ENCODE measurements at regions not wholly inside any gene's neighbourhood (a gene's known extent, or its start where the extent isn't known, plus 50 kb on each side); places are given as distances from the start of the nearest gene placed in this dataset.

- no peak overlapping the region for H4K8ac ChIP-seq (ENCODE audit: low read depth, low read length)
- no peak overlapping the region for H3K4ac ChIP-seq (ENCODE audit: low read depth, low read length)
- H3K4me1 ChIP-seq (ENCODE audit: control insufficient read depth, low read depth, low read length), result peaks cover 4% of the 10 kb centered on the region
- no peaks in the 10 kb centered on the region for H3K36me3 ChIP-seq (ENCODE audit: control insufficient read depth, insufficient read depth, low read length)
- no peaks in the 10 kb centered on the region for H3K27me3 ChIP-seq (ENCODE audit: insufficient read depth, low read length, poor library complexity)
- H2BK15ac ChIP-seq (replicated peaks; ENCODE audit: low read depth), result no peak overlapping the region
- no peaks in the 10 kb centered on the region for H3K79me1 ChIP-seq (ENCODE audit: low read length)
- H3K79me2 ChIP-seq (ENCODE audit: control insufficient read depth, insufficient read depth, low read length), result no peaks in the 10 kb centered on the region
- H3K27ac ChIP-seq (ENCODE audit: low read depth, low read length), result no peak overlapping the region
- H2BK5ac ChIP-seq (ENCODE audit: low read length), result no peak overlapping the region
- WGBS (ENCODE audit: extremely low coverage, insufficient coverage, low lambda C conversion rate), result no CpG with 5 or more reads among the region's 13 CpGs
- no peak overlapping the region for H3K9ac ChIP-seq (ENCODE audit: low read length)
- no peak overlapping the region for H3K23ac ChIP-seq (ENCODE audit: low read length)
- H2BK120ac ChIP-seq (ENCODE audit: low read depth, low read length), result no peak overlapping the region
- no peak for DNase-seq
- H2AK5ac ChIP-seq (ENCODE audit: low read length), result no peak overlapping the region
- H3K4me2 ChIP-seq (ENCODE audit: low read length), result no peak overlapping the region
- no peak overlapping the region for H3K56ac ChIP-seq (ENCODE audit: low read length)
- no peak overlapping the region for H3K4me3 ChIP-seq (ENCODE audit: low read length)
- no peak overlapping the region for H3K18ac ChIP-seq (ENCODE audit: low read length)
- H4K5ac ChIP-seq (ENCODE audit: low read length), result no peak overlapping the region
These were observed 268.4 kb downstream of the ACTR3B start for GRCh38 chr7:153027904-153028303.

- H2BK5ac ChIP-seq (ENCODE audit: low read length), result no peak overlapping the region
- no peaks in the 10 kb centered on the region for H3K27me3 ChIP-seq (ENCODE audit: insufficient read depth, low read length, poor library complexity)
- no peak overlapping the region for H3K4ac ChIP-seq (ENCODE audit: low read depth, low read length)
- H4K8ac ChIP-seq (ENCODE audit: low read depth, low read length), result no peak overlapping the region
- H3K4me1 ChIP-seq (ENCODE audit: control insufficient read depth, low read depth, low read length), result no peaks in the 10 kb centered on the region
- peak; percentile 16 for DNase-seq
- H2AK5ac ChIP-seq (ENCODE audit: low read length), result no peak overlapping the region
- no peak overlapping the region for H3K23ac ChIP-seq (ENCODE audit: low read length)
- no peak overlapping the region for H3K4me2 ChIP-seq (ENCODE audit: low read length)
- no peak overlapping the region for H3K9ac ChIP-seq (ENCODE audit: low read length)
- no peak overlapping the region for H3K27ac ChIP-seq (ENCODE audit: low read depth, low read length)
- no peak overlapping the region for H4K5ac ChIP-seq (ENCODE audit: low read length)
- no peaks in the 10 kb centered on the region for H3K79me2 ChIP-seq (ENCODE audit: control insufficient read depth, insufficient read depth, low read length)
- no peak overlapping the region for H2BK120ac ChIP-seq (ENCODE audit: low read depth, low read length)
- no peak overlapping the region for H3K18ac ChIP-seq (ENCODE audit: low read length)
- H3K79me1 ChIP-seq (ENCODE audit: low read length), result no peaks in the 10 kb centered on the region
- no peak overlapping the region for H3K4me3 ChIP-seq (ENCODE audit: low read length)
- no CpG with 5 or more reads among the region's 5 CpGs for WGBS (ENCODE audit: extremely low coverage, insufficient coverage, low lambda C conversion rate)
- H3K56ac ChIP-seq (ENCODE audit: low read length), result no peak overlapping the region
- H2BK15ac ChIP-seq (replicated peaks; ENCODE audit: low read depth), result no peak overlapping the region
- H3K36me3 ChIP-seq (ENCODE audit: control insufficient read depth, insufficient read depth, low read length), result no peaks in the 10 kb centered on the region
These were observed 271.4 kb downstream of the ACTR3B start for GRCh38 chr7:153030976-153031375.

GRCh38 chr7:153034791-153035190 is 275.2 kb downstream of the ACTR3B start:
- Histone ChIP-seq H3K27me3 (ENCODE audit: insufficient read depth, low read length, poor library complexity) (no peaks in the 10 kb centered on the region), H4K5ac (ENCODE audit: low read length) (no peak overlapping the region), H3K4ac (ENCODE audit: low read depth, low read length) (no peak overlapping the region), H3K4me3 (ENCODE audit: low read length) (no peak overlapping the region), H2BK5ac (ENCODE audit: low read length) (no peak overlapping the region), H3K79me2 (ENCODE audit: control insufficient read depth, insufficient read depth, low read length) (no peaks in the 10 kb centered on the region), H4K8ac (ENCODE audit: low read depth, low read length) (no peak overlapping the region), H3K9ac (ENCODE audit: low read length) (no peak overlapping the region), H3K18ac (ENCODE audit: low read length) (no peak overlapping the region), H2BK15ac (replicated peaks; ENCODE audit: low read depth) (no peak overlapping the region), H3K56ac (ENCODE audit: low read length) (no peak overlapping the region), H3K27ac (ENCODE audit: low read depth, low read length) (no peak overlapping the region), H2AK5ac (ENCODE audit: low read length) (no peak overlapping the region), H2BK120ac (ENCODE audit: low read depth, low read length) (no peak overlapping the region), H3K4me2 (ENCODE audit: low read length) (no peak overlapping the region), H3K4me1 (ENCODE audit: control insufficient read depth, low read depth, low read length) (no peaks in the 10 kb centered on the region), H3K23ac (ENCODE audit: low read length) (no peak overlapping the region), H3K79me1 (ENCODE audit: low read length) (no peaks in the 10 kb centered on the region), H3K36me3 (ENCODE audit: control insufficient read depth, insufficient read depth, low read length) (no peaks in the 10 kb centered on the region)
- WGBS (ENCODE audit: extremely low coverage, insufficient coverage, low lambda C conversion rate), result no CpG with 5 or more reads among the region's 8 CpGs
- DNase-seq, result no peak

- Histone ChIP-seq H3K79me1 (ENCODE audit: low read length) (no peaks in the 10 kb centered on the region), H3K36me3 (ENCODE audit: control insufficient read depth, insufficient read depth, low read length) (no peaks in the 10 kb centered on the region), H3K56ac (ENCODE audit: low read length) (no peak overlapping the region), H3K4me3 (ENCODE audit: low read length) (no peak overlapping the region), H2BK15ac (replicated peaks; ENCODE audit: low read depth) (no peak overlapping the region), H2BK120ac (ENCODE audit: low read depth, low read length) (no peak overlapping the region), H3K9ac (ENCODE audit: low read length) (no peak overlapping the region), H4K8ac (ENCODE audit: low read depth, low read length) (no peak overlapping the region), H3K23ac (ENCODE audit: low read length) (no peak overlapping the region), H3K18ac (ENCODE audit: low read length) (no peak overlapping the region), H3K79me2 (ENCODE audit: control insufficient read depth, insufficient read depth, low read length) (no peaks in the 10 kb centered on the region), H3K27me3 (ENCODE audit: insufficient read depth, low read length, poor library complexity) (no peaks in the 10 kb centered on the region), H3K4ac (ENCODE audit: low read depth, low read length) (no peak overlapping the region), H3K27ac (ENCODE audit: low read depth, low read length) (no peak overlapping the region), H4K5ac (ENCODE audit: low read length) (no peak overlapping the region), H3K4me1 (ENCODE audit: control insufficient read depth, low read depth, low read length) (no peaks in the 10 kb centered on the region), H2AK5ac (ENCODE audit: low read length) (no peak overlapping the region), H3K4me2 (ENCODE audit: low read length) (no peak overlapping the region), H2BK5ac (ENCODE audit: low read length) (no peak overlapping the region)
- no CpG with 5 or more reads among the region's 4 CpGs for WGBS (ENCODE audit: extremely low coverage, insufficient coverage, low lambda C conversion rate)
- DNase-seq, result no peak
These were observed 277.0 kb downstream of the ACTR3B start for GRCh38 chr7:153036396-153037063.

- H3K36me3 ChIP-seq (ENCODE audit: control insufficient read depth, insufficient read depth, low read length), result no peaks in the 10 kb centered on the region
- no peak overlapping the region for H4K8ac ChIP-seq (ENCODE audit: low read depth, low read length)
- no peak for DNase-seq
- H4K5ac ChIP-seq (ENCODE audit: low read length), result no peak overlapping the region
- H3K79me2 ChIP-seq (ENCODE audit: control insufficient read depth, insufficient read depth, low read length), result no peaks in the 10 kb centered on the region
- H3K4ac ChIP-seq (ENCODE audit: low read depth, low read length), result no peak overlapping the region
- no peak overlapping the region for H3K27ac ChIP-seq (ENCODE audit: low read depth, low read length)
- H3K4me3 ChIP-seq (ENCODE audit: low read length), result no peak overlapping the region
- no peak overlapping the region for H2AK5ac ChIP-seq (ENCODE audit: low read length)
- H3K79me1 ChIP-seq (ENCODE audit: low read length), result no peaks in the 10 kb centered on the region
- no peaks in the 10 kb centered on the region for H3K4me1 ChIP-seq (ENCODE audit: control insufficient read depth, low read depth, low read length)
- H2BK15ac ChIP-seq (replicated peaks; ENCODE audit: low read depth), result no peak overlapping the region
- no peak overlapping the region for H2BK120ac ChIP-seq (ENCODE audit: low read depth, low read length)
- no peak overlapping the region for H3K9ac ChIP-seq (ENCODE audit: low read length)
- H3K56ac ChIP-seq (ENCODE audit: low read length), result no peak overlapping the region
- no peaks in the 10 kb centered on the region for H3K27me3 ChIP-seq (ENCODE audit: insufficient read depth, low read length, poor library complexity)
- H3K23ac ChIP-seq (ENCODE audit: low read length), result no peak overlapping the region
- H3K18ac ChIP-seq (ENCODE audit: low read length), result no peak overlapping the region
- no peak overlapping the region for H3K4me2 ChIP-seq (ENCODE audit: low read length)
- no CpG with 5 or more reads among the region's 9 CpGs for WGBS (ENCODE audit: extremely low coverage, insufficient coverage, low lambda C conversion rate)
- H2BK5ac ChIP-seq (ENCODE audit: low read length), result no peak overlapping the region
These were observed 283.9 kb downstream of the ACTR3B start for GRCh38 chr7:153043440-153043839.

GRCh38 chr7:153044981-153045380 is 285.4 kb downstream of the ACTR3B start:
- H2BK15ac ChIP-seq (replicated peaks; ENCODE audit: low read depth), result no peak overlapping the region
- no peak overlapping the region for H3K9ac ChIP-seq (ENCODE audit: low read length)

More at GRCh38 chr7:153044981-153045380, 285.4 kb downstream of the ACTR3B start:
- DNase-seq, result no peak
- no peak overlapping the region for H3K23ac ChIP-seq (ENCODE audit: low read length)
- no peak overlapping the region for H3K56ac ChIP-seq (ENCODE audit: low read length)
- no peaks in the 10 kb centered on the region for H3K36me3 ChIP-seq (ENCODE audit: control insufficient read depth, insufficient read depth, low read length)
- H3K79me1 ChIP-seq (ENCODE audit: low read length), result no peaks in the 10 kb centered on the region
- H3K27me3 ChIP-seq (ENCODE audit: insufficient read depth, low read length, poor library complexity), result no peaks in the 10 kb centered on the region
- no peaks in the 10 kb centered on the region for H3K79me2 ChIP-seq (ENCODE audit: control insufficient read depth, insufficient read depth, low read length)
- no peaks in the 10 kb centered on the region for H3K4me1 ChIP-seq (ENCODE audit: control insufficient read depth, low read depth, low read length)
- no peak overlapping the region for H3K27ac ChIP-seq (ENCODE audit: low read depth, low read length)
- no peak overlapping the region for H4K8ac ChIP-seq (ENCODE audit: low read depth, low read length)
- no peak overlapping the region for H2AK5ac ChIP-seq (ENCODE audit: low read length)
- no peak overlapping the region for H3K18ac ChIP-seq (ENCODE audit: low read length)
- H4K5ac ChIP-seq (ENCODE audit: low read length), result no peak overlapping the region
- H3K4ac ChIP-seq (ENCODE audit: low read depth, low read length), result no peak overlapping the region
- no peak overlapping the region for H3K4me2 ChIP-seq (ENCODE audit: low read length)
- H2BK5ac ChIP-seq (ENCODE audit: low read length), result no peak overlapping the region
- H2BK120ac ChIP-seq (ENCODE audit: low read depth, low read length), result no peak overlapping the region
- no peak overlapping the region for H3K4me3 ChIP-seq (ENCODE audit: low read length)

All from mesendoderm (in vitro differentiated cells).